HG02678 (cell line): ENCODE measurements at regions not wholly inside any gene's neighbourhood (a gene's known extent, or its start where the extent isn't known, plus 50 kb on each side); places are given as distances from the start of the nearest gene placed in this dataset.
"Not testable (repeated sequence)": the region's sequence is repeated elsewhere in the genome, so short reads cannot be mapped to it uniquely, and the experiment has no call there.

Experiments
- ATAC-seq: cut with Tn5 transposase; IDR thresholded peaks from one replicate; pipeline ENCODE4 v1.9.1; 2021; ENCODE audit warnings: mild to moderate bottlenecking, moderate library complexity; ENCODE audit not compliant: unreplicated experiment

DNA sequence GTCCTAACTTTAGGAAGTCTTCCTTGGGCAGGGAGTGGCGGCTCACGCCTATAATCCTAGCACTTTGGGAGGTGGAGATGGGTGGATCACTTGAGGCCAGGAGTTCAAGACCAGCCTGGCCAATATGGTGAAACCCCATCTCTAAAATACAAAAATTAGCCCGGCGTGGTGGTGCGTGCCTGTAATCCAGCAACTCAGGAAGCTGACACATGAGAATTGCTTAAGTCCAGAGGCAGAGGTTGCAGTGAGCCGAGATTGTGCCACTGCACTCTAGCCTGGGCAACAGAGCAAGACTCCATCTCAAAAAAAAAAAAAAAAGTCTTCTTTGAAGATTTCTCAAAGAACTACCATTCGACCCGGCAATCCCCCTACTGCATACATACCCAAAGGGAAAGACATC, 50.0 kb upstream of the GPCPD1 start:
- not testable (repeated sequence) for ATAC-seq
